HG03135 (cell line): ENCODE measurements at regions not wholly inside any gene's neighbourhood (a gene's known extent, or its start where the extent isn't known, plus 50 kb on each side); places are given as distances from the start of the nearest gene placed in this dataset.

Experiments used
- ATAC-seq: cut with Tn5 transposase; IDR thresholded peaks from one replicate; pipeline ENCODE4 v1.9.1; 2021; ENCODE audit warnings: mild to moderate bottlenecking, moderate library complexity; ENCODE audit not compliant: unreplicated experiment

GRCh38 chr1:221067721-221068120 lies 188.5 kb downstream of the HLX start:
- no peak for ATAC-seq

GRCh38 chr1:221069178-221069903 lies 190.1 kb downstream of the HLX start:
- ATAC-seq, result peak; percentile 89

DNA sequence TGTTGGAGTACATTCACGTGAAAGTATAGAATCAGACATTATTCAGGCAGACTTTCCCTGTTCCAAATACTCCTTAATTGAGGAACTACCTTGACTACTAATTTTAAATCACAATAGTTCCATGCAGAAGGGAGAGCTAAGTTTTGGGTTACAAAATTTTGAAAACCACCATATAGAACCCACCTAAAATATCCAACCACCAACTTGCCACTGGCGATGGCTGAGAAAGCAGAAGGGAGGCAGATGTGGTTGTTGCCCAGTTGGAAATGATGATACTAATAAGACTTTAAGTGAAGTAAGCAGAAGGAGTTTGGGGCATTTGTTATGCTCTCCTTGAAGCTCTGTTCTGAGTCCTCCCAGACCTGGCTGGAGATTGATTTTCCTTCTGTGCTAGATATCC lies 190.7 kb downstream of the HLX start:
- no peak for ATAC-seq

DNA sequence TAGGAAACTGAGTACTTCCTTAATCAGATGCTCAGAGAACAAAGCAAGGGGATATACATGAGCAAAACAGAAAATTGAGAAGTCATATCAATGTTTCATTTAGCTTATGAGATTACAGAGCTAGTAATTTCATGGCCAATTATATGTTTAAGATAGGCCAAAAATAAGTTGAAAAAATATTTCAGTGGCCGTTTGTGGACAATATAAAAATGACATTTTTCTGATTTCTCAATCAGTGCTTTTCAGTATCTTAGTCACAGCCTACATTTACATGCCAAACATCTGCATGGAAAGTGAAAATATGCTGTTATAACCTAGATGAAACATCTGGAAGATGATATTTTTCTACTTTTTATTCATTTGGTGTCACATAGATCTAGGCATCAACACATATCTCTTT lies 192.5 kb downstream of the HLX start:
- ATAC-seq, result no peak

DNA sequence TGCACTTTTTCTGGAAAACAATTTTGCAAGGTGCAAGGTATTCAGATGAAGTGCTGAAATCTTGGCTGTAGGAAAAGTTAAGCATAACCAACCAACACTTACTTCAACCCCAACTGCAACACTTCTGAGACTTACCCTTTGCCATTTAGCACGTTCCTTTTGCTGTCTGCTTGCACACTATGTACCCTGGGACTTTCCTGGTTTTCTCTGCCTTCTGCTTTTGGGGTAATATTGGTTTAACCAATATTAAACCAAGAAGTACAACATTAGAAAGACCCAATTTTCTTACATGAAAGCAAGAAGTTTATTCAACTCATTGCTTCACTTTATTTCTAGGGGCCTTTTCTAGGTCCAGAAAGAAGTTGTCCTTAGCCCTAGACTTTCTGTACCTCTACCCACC lies 193.0 kb downstream of the HLX start:
- no peak for ATAC-seq

DNA sequence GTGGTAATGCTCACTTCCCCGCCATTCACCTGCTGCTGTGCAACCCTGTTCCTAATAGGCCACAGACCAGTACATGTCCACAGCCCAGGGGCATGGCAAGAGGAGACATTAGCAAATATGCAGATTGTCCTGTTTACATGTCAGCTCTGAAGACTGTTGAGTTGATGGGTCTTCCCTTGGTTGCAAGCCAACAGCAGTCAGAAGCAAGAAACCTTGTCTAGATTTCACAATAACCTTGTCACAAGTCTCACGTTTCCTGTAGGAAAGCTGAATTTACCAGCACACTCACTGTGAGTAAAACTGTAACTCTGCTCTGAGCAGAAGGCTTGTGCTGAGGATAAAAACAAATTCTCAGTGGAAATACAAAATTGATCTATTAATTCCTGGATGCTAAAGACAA lies 195.1 kb downstream of the HLX start:
- no peak for ATAC-seq

- no peak for ATAC-seq
Measured at GRCh38 chr1:221075911-221076310, 196.7 kb downstream of the HLX start.

DNA sequence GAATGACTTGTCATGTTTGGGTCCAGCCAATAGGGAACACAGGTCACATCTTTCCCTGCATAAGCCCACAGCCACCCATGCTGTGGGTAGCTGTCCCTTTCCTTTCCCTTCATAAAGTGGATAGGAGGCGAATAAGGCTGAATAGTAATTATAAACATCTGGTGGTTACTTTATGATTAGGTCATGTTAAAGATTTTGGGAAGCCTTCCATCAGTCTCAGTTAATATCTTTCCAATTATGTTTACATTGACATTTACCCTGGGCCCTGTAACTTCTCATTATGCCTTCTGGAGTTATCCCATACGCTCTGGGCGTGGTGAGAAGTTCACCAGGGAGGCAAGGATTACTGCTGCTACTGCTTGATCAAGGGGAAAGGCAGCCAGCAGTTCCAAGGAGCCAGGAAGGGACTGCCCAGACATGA lies 197.2 kb downstream of the HLX start:
- ATAC-seq, result no peak

GRCh38 chr1:221078260-221078965 lies 199.2 kb downstream of the HLX start:
- ATAC-seq, result no peak

GRCh38 chr1:221083902-221084301 lies 204.7 kb downstream of the HLX start:
- no peak for ATAC-seq

GRCh38 chr1:221084681-221085080 lies 205.4 kb downstream of the HLX start:
- no peak for ATAC-seq

GRCh38 chr1:221085701-221086375 lies 206.6 kb downstream of the HLX start:
- no peak for ATAC-seq

DNA sequence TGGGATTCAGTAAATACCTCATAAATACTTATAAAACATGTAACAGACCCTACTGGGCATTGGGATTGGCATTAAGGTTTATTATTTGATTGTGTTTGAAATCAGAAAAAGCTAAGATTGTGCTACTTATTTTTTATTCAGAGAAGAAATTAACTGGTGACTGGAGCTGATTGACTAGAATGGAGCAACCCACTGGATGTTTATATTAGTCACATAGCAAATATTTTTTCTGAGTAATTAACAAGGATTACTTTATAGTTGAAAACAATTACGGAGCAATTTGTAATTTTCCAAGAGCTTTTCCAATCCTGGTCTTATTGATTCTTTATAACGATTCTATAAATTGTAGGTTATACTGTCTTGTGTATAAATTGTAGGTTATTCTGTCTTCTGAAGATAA lies 208.7 kb downstream of the HLX start:
- ATAC-seq, result no peak

- no peak for ATAC-seq
Measured at GRCh38 chr1:221089273-221089672, 210.0 kb downstream of the HLX start.

DNA sequence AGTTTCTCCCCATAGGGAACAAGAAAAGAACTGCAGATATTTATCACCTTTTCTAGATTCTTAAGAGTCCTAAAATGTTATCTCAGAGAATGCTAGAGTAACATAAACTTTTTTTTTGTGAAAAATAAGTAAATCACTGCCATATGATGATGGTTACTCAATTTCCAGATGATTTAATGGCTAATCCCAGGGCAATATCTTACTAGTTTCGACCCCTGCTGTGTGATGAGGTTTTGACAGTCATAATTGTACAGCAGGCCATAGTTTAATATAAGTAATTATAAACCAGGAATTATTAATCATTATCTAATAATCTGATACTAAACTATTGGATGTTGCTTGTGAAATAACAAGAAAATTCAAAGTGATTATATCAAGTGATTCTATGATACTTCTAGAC lies 210.6 kb downstream of the HLX start:
- ATAC-seq, result no peak

- ATAC-seq, result no peak
Measured at GRCh38 chr1:221093903-221094791, 214.9 kb downstream of the HLX start.

DNA sequence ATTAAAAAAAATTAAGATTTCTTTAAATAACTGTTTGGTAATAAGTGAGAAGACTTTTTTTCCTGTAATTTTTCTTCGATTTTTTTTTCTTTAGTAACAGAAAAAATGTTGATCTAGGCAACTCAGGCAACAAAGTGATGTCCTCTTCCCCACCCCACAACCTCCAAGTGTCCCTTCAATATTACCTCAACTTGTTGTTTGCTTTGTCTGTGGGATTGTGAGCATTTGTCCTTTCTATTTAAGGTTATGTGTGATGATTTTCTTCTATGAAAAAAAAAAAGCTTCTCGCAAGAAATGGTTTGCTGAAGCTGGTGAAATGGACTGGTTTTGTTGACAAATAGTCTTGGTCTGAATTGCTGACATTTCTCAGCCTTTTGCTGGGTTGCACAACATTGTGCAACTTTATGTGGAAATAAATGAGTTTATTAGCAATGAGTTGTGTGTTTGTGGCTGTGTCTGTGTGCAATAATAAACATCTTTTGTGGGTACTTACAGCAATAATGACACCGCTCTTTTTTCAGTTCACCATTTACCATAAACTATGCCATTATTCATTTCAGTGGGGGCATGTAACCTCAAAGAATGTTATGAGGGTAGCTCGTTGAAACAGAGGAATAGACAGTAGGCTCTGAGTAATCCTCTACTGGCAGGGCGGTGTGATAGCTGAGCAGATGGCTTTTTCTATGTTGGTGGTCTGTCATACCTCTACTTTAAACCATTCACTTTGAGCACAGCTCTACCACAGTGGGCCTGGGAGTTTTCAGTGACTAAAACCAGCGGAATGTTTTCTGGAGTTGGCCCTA lies 218.4 kb downstream of the HLX start:
- no peak for ATAC-seq

- ATAC-seq, result no peak
Measured at GRCh38 chr1:221098471-221099405, 219.5 kb downstream of the HLX start.
